OCI-LY3 (cell line): ENCODE measurements at regions not wholly inside any gene's neighbourhood (a gene's known extent, or its start where the extent isn't known, plus 50 kb on each side); places are given as distances from the start of the nearest gene placed in this dataset.

Experiments used
- H2AFZ ChIP-seq: fragments of 200-600, 300-600 bp; shearing (Covaris generic); 2 replicates; pipeline ENCODE4 v1.6.0; 2014; ENCODE audit warnings: antibody characterized with exemption, low read depth, low read length
- H3K27ac ChIP-seq: fragments of 200-600, 300-600 bp; sonication (generic); 2 replicates; pipeline ENCODE4 v1.5.1; 2014; ENCODE audit warnings: mild to moderate bottlenecking, low read length, moderate library complexity, mixed read lengths
- H3K27me3 ChIP-seq: fragments of 200-600, 300-600 bp; sonication (generic); 2 replicates; pipeline ENCODE4 v1.6.1; 2014; ENCODE audit warnings: low read depth, low read length, mixed read lengths
- H3K36me3 ChIP-seq: fragments of 200-600, 300-600 bp; sonication (generic); replicated peaks from 2 replicates; pipeline ENCODE3; 2014; ENCODE audit warnings: low read depth, low read length, mixed read lengths
- H3K4me1 ChIP-seq: fragments of 300-600, 200-600 bp; sonication (generic); 2 replicates; pipeline ENCODE4 v1.6.1; 2014; ENCODE audit warnings: low read length, mixed read lengths
- H3K4me2 ChIP-seq: fragments of 200-600, 300-600 bp; sonication (generic); 2 replicates; pipeline ENCODE4 v1.6.1; 2014; ENCODE audit warnings: low read length, mixed read lengths
- H3K4me3 ChIP-seq: fragments of 300-600, 200-600 bp; sonication (generic); 2 replicates; pipeline ENCODE4 v1.5.1; 2014; ENCODE audit warnings: antibody characterized with exemption, mild to moderate bottlenecking, low read length, moderate library complexity
- H3K79me2 ChIP-seq: fragments of 300-600, 200-600 bp; shearing (Covaris generic); 2 replicates; pipeline ENCODE4 v1.6.1; 2014; ENCODE audit warnings: mild to moderate bottlenecking, low read length, mixed read lengths
- H3K9ac ChIP-seq: fragments of 300-600, 200-600 bp; shearing (Covaris generic); 2 replicates; pipeline ENCODE4 v1.6.0; 2014; ENCODE audit warnings: mild to moderate bottlenecking, low read length, moderate library complexity
- H3K9me3 ChIP-seq: fragments of 200-600, 300-600 bp; shearing (Covaris generic); 2 replicates; pipeline ENCODE4 v1.6.1; 2014; ENCODE audit warnings: low read length, mixed read lengths; ENCODE audit not compliant: insufficient read depth
- H4K20me1 ChIP-seq: fragments of 200-600, 300-600 bp; sonication (generic); 2 replicates; pipeline ENCODE4 v1.6.1; 2016; ENCODE audit warnings: low read length, mixed read lengths; ENCODE audit not compliant: insufficient read depth
- CTCF ChIP-seq: fragments of 200-600, 300-600 bp; sonication (generic); IDR thresholded peaks from 2 replicates; pipeline ENCODE4 v1.5.1; 2014; ENCODE audit warnings: antibody characterized with exemption, low read length, low read depth
- EZH2phosphoT487 ChIP-seq: fragments of 200-600 bp; shearing (Covaris generic); IDR thresholded peaks from 2 replicates; pipeline ENCODE4 v1.6.1; 2018; ENCODE audit warnings: antibody characterized with exemption, mixed run types, low read depth

DNA sequence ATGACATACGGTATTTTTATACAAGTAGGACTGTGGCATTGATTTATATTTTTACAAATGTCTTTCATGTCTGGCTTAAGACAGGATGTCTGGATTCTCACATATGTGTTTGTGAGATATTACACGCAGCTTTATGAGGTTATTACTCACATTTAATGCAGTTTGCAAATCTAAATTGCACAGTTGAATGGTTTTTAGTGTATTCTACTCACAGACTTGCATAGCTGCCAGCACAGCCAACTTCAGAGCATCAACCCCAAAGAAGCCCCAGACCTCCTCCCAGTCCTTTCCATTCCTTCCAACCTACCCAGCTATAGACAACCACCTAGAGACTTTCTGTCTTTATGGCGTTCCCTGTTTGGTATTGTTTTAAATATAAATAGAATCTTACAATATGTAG, 193.8 kb upstream of the SHH start:
- H4K20me1 ChIP-seq, result no peaks in the 10 kb centered on the region
- no peaks in the 10 kb centered on the region for H3K9me3 ChIP-seq
- no peak overlapping the region for H3K9ac ChIP-seq
- H3K4me2 ChIP-seq, result no peak overlapping the region
- no peak overlapping the region for H3K4me3 ChIP-seq
- TF ChIP-seq EZH2phosphoT487, result no peak
- no peak for TF ChIP-seq CTCF
- no peaks in the 10 kb centered on the region for H3K79me2 ChIP-seq
- H3K27ac ChIP-seq, result no peak overlapping the region
- H2AFZ ChIP-seq, result no peak overlapping the region
- H3K36me3 ChIP-seq, result no peaks in the 10 kb centered on the region
- H3K27me3 ChIP-seq, result no peaks in the 10 kb centered on the region
- H3K4me1 ChIP-seq, result no peaks in the 10 kb centered on the region

GRCh38 chr7:156005202-156005691, 193.0 kb upstream of the SHH start:
- no peak overlapping the region for H3K9ac ChIP-seq
- TF ChIP-seq CTCF (no peak), EZH2phosphoT487 (no peak)
- H2AFZ ChIP-seq, result no peak overlapping the region
- H4K20me1 ChIP-seq, result no peaks in the 10 kb centered on the region
- no peaks in the 10 kb centered on the region for H3K36me3 ChIP-seq
- H3K79me2 ChIP-seq, result no peaks in the 10 kb centered on the region
- no peaks in the 10 kb centered on the region for H3K4me1 ChIP-seq
- H3K9me3 ChIP-seq, result no peaks in the 10 kb centered on the region
- H3K4me3 ChIP-seq, result no peak overlapping the region
- H3K4me2 ChIP-seq, result no peak overlapping the region
- H3K27ac ChIP-seq, result no peak overlapping the region
- no peaks in the 10 kb centered on the region for H3K27me3 ChIP-seq

DNA sequence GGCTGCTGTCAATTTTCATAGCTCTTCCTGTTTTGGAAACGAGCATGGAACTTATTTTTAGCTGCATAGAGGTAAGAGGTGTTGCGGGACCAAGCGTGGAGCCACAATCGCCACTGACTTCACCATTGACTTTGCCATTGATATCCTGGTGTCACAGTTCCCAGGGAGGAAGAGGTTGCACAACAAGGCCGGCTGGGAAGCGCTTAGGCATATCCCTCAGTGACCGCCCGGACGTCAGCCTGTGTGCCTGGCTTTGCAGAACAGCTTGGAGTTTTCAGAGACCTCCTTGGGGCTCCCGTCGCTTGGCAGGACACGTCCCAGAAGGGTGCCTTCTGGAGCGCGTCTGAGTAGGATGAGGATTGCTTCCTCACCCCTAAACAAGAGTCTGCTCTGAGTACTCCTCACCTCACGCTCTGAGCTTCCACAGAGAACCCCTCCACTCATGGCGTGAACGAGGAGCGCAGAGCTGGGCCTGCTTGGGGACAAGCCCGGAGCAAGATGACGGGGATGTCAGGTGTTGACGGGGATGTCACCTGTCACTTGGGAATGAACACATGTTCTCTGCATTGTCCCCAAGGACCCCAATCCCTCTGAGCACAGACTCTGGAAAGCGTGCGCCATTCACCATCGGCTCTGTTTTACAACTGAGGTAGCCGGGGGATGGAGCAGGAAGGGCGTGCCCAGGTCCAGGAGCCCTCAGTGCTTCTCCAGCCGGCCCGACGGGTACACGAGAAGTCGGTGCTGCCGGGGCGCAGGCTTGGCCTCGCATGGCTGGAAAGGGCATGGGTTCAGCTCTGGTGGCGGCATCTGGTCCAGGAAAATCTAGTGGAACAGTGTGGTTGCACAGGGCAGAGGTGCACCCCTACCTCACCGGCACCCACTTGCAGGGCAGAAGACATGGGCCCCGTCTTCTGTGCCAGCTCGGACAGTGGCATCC, 192.3 kb upstream of the SHH start:
- no peak overlapping the region for H2AFZ ChIP-seq
- no peak overlapping the region for H3K4me3 ChIP-seq
- H4K20me1 ChIP-seq, result no peaks in the 10 kb centered on the region
- no peak overlapping the region for H3K27ac ChIP-seq
- no peaks in the 10 kb centered on the region for H3K4me1 ChIP-seq
- H3K36me3 ChIP-seq, result no peaks in the 10 kb centered on the region
- H3K4me2 ChIP-seq, result no peak overlapping the region
- no peaks in the 10 kb centered on the region for H3K79me2 ChIP-seq
- H3K9ac ChIP-seq, result no peak overlapping the region
- TF ChIP-seq CTCF, result no peak
- H3K9me3 ChIP-seq, result no peaks in the 10 kb centered on the region
- H3K27me3 ChIP-seq, result no peaks in the 10 kb centered on the region

DNA sequence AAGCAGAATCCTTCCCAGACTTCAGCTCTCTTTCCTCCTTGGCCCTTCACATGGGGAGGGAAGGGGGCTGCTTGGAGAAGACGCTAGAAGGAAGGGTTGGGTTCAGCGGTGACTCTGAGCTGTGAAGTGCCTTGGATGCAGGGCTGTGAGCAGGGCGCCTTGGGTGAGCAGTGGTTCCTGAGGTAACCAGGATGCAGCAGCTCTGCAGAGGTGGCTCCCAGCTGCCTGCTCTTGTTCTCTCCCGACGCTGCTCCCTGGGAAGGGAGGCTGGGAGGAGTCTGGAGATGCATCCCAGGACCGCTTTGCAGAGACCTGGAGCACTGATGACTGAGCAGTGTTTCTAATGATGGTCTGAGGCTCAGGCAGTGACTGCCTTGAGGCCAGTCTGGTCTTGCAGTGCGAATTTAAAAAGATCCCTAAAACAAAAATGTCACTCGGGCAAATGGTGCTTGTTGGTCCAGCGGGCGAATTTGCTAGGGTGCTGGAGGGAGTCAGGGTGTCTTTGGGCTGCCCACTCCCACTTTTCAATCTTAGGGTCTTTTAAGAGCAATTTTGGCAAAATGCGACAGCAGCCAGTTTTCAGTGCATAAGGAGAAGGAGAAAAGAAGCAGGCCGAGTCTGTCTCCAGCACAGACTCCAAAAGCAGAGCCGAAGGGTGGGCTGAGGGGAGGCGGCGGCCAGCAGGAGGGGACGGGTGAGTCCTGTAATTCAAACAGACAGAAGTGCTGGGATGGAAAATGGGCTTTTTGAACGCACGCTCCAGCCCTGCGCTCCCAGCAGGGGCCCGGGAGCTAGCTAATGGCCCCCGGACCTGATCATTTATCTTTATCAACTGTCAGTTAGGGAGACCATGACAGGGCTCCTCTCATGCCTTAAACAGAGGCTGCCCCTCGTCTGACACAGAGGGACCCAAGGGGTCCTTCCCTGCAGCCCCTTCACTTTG, 191.2 kb upstream of the SHH start:
- Histone ChIP-seq H2AFZ (no peak overlapping the region), H3K9ac (no peak overlapping the region), H3K4me1 (no peaks in the 10 kb centered on the region), H3K79me2 (no peaks in the 10 kb centered on the region), H3K9me3 (no peaks in the 10 kb centered on the region), H3K27ac (no peak overlapping the region), H3K4me3 (no peak overlapping the region), H3K36me3 (no peaks in the 10 kb centered on the region), H3K4me2 (no peak overlapping the region), H3K27me3 (no peaks in the 10 kb centered on the region), H4K20me1 (no peaks in the 10 kb centered on the region)
- TF ChIP-seq EZH2phosphoT487, result no peak
- TF ChIP-seq CTCF, result no peak
